CD4-positive, alpha-beta T cell treated with Interleukin-4 for 4 hours (primary cell): ENCODE measurements at regions not wholly inside any gene's neighbourhood (a gene's known extent, or its start where the extent isn't known, plus 50 kb on each side); places are given as distances from the start of the nearest gene placed in this dataset.

Experiments used
- DNase-seq: peaks from one replicate; pipeline ENCODE4 v3.0.0-alpha.2; 2020

DNA sequence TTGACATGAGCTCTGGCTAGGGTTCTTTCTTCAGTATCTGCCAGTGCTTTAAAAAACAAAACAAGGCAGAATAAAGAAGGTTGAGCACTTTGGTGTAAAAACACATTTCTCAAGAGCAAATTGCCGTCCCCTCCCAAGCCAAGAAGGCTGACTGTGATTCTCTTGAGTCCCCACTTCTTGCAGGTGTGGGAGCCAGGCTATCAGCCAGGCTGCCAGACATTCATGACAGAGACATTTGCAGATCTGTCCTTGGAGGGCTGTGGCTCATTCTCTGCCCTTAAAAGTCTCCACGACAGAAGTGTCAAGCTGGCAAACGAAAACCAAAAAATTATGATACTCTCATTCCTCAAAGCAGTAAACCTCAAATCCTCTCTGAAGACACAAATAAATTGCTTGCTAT, 749.3 kb upstream of the HS6ST1 start:
- no peak for DNase-seq

DNA sequence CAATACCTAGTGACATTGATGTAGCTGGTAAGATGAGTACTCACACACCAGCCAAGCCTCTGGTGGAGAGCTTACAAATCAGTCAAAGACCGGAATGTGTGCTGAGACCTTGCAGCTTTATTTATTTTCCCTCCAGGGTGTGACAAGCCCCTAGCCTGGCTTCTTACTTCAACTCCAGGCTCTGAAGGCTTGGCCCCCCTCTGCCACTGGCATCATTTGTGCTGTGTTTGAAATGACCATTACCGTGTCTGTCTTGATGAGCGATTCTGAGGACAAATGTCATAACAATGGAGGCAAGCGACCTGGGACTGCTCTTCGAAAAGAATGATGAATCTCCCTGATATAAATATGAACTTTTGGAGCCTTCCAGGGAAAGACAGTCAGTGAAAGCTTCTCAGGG, 749.9 kb upstream of the HS6ST1 start:
- DNase-seq: no peak

DNA sequence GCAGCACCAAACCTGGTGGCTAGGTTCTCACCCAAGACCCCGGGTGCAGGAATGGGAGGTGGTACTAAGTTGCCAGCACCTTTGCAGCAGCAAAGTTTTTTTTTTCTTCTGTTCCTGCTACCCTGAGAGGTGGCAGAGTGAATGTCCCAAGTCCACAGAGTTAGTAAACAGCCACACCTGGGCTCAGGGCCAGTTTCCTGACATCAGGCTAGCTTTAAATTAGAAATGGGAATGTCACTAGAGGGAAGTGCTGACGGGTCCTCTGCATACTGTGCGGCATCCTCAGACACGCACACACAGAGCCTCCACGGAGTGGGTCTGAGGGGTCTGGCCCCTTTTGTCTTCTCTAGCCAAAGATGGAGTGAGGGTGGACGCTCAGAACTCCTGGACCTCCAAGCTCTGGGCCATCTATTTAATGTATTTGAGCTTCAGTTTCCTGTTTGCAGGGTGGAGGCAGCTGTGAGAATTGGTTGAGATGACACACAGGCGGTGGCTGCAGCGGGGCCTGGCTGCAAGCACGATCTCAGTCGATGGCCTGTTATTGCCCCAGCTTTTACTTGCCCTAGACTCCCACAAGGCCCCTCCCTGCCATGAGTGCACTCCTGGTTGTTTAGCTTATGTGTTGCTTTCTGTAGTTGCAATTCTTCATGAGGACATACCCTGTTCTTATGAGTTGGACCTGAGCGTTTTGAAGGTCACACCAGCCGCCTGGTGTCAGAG, 751.4 kb upstream of the HS6ST1 start:
- no peak for DNase-seq

DNA sequence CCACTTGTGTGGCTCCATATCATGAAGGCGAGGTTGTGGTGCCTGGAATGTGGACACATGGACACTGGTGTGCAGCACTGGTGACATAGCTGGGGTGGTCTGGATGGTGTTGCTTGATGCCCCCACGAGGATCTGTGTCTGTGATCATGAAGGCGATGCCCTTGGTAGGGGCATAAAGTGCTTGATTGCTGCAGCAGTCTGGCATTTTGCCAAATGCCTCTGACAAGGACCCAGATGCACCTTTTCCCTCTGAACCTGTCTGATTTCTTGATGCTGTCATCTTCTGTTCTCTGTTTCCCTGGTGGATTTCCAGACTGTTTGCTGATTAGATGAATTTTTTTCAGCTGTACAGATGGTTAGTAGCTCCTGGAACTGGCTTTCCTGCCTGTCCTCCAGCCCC, 752.0 kb upstream of the HS6ST1 start:
- no peak for DNase-seq

DNA sequence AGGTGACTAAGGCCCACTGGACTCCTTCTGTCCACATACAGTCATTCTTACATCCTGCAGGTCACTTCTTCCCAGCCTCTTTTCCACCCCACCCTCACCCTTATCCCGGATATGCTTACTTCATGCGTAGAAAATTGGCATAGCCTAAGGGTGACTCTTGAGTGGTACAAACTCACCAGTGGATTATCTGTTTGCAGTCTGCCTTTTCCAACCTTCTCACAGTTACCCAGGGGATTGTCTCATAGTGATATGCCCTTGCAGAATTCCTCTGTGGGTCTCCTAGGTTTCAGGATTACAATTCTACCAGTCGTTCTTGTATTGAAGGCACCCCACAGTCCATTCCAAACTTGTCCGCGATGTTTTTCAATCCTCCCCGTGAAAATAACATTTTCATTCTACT, 752.9 kb upstream of the HS6ST1 start:
- DNase-seq: no peak

DNA sequence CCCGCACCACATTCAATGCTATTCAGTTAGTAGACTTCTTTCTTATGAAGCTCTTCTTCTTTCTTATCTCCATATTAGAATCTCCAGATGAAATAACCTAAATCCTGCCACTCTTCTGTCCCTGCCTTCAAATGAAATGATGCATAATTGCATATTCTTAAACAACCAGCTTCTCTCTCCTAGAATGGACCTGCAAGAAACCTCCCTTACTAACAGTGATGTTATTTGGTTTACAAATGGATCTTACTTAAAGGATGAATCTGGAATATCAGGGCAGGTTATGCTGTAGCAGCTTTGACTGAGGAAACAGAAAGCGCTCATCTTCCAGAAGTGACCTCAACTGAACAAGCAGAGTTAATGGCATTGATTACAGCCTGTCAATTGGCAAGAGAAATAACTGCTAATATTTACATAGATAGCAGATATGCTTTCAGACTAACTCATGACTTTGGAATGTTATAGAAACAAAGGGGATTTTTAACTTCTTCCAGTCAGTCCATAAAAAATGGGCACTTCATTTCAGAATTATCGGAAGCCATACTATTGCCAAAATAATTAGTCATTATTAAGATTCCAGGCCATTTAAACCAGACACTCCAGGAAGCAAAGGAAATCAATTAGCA, 755.7 kb upstream of the HS6ST1 start:
- no peak for DNase-seq

DNA sequence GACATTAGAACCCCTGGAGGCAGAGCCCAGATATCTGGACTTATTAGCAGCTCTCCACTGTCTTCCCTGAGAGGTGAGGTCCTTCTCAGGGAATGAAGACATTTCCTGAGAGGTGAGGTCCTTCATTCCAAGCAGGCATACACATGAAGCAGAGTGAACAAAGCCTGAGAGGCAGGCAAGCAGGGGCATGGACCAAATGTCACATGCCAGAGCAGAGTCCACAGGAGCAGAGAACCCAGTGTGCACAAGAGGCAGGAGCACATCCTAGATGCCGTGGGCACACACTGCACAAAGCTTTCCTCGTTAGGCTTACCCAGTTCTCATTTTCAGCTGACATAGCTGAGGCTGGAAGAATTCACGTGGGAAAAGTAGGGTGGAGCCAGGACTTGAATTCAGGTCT, 759.9 kb upstream of the HS6ST1 start:
- no peak for DNase-seq

DNA sequence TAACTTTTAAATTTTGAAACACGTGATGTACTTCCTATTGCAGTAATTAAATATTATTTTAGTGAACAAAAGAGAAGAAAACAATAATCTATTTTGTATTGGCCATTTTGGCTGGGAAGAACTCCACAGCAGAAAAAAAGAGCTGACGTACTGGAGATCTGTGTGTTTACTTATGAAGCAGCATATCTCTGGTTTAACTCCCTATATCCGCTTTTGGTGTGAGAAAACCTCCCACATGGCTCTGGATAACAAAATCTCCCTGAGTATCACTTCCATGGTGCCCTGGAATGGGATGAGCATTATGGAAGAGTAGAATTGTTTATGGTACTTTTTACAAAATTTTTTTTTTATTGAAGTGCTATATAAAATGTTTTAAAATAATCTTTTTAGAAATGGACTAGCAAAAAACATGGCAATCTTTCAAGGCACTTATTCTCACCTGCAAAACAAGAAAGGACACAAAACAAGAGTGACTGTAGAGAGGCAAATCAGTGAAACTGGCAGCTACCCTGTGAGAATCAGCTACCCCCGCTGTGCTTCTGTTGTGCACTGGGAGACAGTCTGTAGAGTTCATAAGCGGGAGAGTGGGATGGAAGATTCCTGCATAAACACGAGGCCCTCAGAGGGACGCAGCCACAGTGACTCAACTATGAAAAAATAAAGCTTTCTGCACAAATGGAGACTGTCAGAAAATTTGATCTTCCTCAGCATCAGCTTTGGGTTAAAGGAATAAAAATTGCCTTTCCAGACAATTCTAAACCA, 762.2 kb upstream of the HS6ST1 start:
- DNase-seq: no peak

DNA sequence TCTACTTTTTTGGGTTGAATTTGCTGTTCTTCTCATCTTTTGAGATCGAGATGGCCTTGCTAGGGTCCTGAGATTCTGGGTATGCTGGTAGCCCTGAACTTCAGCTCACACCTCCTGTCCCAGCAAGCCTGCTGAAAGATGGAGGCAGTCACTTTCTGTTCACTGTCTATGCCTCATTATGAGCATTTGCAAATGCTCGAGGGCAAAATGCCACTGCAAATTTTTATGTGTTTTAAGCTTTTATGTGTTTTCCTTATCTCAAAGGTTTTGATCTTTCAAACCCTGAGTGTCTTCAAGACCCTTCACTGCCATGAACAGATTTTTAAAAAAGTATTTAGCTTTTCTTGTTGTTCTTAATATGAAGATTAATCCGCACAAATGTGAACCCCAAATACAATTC, 766.7 kb upstream of the HS6ST1 start:
- DNase-seq: no peak

DNA sequence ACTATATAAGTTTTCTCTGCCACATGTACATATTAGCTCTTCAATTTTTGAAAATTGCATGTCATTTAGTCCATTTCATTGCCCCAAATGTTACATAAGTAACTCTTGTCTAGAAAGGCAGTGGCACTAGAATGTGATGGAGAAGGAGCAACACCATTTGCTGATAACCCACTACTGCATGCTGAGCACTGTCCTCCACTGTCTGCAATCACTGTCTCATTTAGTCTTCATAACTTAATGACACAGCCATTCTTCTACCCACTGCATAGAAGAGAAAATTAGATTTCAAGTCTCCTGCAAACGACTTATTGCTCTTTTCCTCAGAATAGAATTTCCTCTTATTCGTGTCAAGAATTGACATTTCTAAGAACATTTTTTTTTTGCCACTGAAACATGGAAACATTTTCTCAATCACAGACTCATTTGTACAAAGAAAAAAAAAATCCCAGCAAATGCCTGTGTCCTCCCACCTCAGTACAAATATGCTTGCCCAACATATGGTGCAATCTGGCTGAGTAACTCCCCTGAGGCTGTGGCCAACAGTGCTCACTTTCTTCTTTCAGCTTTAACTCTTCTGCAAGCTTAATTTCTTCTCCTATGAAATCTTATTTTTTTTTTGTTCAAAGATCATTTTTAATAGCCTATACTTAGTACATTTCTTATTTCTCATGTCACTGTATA, 768.6 kb upstream of the HS6ST1 start:
- no peak for DNase-seq

DNA sequence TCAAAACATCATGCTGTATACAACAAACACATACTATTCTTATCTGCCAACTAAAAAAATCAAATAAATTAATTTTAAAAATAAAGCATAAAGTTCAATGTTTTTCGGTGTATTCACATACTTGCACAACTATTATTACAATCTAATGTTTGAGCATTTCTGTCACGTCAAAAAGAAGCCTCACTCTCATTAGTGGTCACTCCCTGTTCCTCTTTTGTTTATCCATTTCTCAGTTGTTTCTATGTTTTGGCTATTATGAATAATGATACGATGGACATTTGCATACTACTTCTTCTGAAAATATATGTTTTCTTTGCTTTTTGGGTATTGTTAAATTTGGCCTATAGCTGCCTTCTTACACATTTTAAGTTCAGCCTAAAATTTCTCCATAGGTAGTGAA, 773.0 kb upstream of the HS6ST1 start:
- DNase-seq: no peak

DNA sequence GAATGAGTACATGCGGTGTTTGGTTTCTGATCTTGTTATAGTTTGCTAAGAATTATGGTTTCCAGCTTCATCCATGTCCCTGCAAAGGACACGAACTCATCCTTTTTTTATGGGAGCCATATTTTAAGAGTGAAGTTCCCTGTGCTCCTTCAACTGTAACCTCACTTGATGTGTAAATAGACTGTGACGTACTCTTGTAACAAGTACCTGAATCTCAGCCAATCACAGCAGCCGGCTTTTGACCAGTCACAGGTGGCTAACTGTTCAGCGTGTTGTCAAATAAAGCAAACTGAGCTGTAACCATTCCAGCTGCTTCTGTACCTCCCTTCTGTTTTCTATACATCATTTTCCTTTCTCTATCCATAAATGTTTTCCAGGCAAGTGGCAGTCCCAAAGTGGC, 774.3 kb upstream of the HS6ST1 start:
- no peak for DNase-seq

DNA sequence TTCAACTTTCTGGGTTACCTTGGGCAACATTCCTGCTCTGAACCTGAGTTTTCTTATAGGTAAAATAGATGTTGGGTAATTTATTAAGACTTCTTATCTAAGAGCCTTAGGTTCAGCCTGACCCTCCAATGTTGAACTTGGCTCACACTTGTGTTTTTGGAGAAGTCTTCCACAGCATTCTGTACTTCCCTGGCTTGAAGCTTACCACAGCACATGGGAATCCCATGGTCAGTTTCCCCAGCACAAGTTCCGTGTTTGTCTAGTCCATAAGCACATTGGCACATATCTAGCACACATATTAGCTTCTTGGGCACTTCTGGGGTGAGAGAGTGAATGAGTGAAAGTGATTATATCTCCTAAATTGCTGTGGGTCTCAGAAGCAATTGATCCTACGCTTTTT, 782.5 kb upstream of the HS6ST1 start:
- DNase-seq: no peak

DNA sequence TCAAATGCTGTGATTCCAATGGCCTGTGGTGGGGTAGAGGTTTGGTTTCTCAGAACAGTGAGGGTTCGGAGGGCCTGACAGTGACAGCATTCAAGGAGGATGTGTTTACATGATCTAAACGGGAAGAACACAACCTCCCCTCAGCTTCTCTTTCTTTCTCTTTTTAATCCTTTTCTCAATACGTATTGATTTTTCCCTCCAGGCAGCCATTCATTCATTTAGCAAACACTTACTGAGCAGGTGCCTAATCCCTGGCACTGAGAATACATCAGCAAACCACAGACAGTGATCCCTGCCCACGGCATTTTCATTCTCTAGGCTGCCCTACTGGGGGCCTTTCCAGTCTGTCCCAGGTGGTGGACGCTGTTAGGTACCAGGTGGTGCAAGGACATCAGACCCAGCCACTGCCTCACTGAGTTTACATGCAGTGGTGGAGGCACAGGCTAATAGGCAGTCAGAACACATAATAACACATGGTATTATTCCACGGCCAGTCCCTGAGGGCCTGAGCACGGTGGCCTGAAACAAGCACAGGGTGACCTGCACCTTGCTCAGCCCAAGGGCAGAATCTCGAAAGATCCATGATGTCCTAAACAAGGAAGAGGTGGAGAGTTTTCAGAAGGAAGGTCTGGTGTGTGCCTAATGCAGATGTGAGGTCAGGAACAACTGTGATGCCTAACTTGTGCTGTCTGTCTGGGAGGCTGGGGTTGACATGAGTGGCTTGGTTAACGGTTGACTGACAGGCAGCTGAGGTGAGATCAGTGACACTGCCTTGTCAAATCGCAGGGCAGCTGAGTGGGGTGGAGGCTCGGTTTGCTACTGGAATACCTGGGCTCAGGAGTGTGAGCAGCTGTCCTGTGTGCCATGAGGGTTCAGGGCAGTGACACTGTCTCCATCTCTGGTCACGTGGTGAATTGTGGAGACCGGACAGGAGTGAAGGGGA, 785.5 kb upstream of the HS6ST1 start:
- DNase-seq: no peak

DNA sequence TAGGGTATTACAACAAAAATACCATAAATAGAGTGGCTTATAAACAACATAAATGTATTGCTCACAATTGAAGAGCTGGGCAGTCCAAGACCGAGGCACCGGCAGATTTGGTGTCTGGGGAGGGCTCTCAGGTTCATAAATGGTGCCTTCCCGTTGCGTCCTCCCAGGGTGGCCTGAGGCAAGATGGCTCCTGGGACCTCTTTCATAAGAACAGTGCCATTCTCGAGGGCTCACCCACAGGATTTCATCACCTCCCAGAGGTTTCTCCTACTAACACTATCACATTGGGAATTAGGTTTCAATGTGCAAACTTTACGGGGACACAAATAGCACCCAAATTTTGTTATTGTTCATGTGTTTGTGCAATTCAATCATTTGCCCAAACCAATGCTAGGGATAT, 793.5 kb upstream of the HS6ST1 start:
- DNase-seq: no peak

DNA sequence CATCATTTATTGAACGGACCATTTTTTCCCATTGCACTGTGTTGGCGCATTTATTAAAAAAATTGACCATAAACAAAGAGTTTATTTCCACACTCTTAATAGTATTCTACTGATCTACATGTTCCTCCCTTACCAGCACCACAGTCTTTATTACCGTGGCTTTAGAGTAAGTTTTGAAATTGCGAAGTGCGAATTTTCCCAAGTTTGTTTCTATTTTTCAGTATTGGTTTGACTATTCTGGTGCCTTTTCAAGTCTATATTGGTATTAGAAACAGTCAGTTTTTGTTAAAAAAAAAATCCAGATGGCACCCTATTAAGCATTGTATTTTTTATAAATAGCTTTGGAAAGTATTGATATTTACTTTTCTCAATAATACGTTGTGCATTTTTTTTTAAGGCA, 795.1 kb upstream of the HS6ST1 start:
- no peak for DNase-seq

DNA sequence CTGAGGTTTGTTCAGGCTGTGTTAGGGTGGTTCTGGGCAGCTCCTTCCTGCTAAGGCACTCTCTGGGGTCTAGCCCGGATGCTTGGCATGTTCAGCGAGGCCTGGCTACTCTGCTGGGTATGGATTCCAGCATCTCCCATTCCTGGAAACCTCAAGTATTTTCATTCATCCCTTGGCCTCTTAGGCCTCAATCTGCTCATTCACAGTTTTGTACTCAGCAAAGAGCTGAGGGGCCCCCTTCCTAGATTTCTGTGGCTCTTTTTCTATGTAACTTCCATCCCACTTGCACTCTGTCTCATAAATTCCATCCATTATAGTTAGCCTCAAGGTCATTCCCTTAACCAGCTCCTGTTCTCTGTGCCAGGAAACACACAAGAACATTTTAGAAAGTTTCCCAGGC, 798.8 kb upstream of the HS6ST1 start:
- DNase-seq: no peak

DNA sequence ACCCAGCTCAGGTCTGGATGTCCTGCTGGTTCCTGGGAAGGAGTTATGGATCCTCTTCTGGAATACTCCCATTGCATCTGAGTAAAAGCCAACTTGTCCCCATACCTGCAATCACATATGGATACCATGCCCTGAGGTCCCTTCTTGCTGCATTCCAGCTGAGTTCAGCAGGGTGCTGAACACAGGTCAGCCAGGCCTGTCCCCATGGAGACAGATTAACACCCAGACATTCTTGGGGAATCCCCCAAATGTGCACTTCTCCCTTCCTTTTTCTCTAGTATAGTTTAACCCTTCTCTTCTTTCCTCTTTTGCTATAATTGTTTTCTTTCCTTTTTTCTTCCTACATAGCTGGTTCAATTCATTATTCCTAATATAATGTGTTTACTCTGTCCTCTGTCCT, 799.6 kb upstream of the HS6ST1 start:
- DNase-seq: no peak

DNA sequence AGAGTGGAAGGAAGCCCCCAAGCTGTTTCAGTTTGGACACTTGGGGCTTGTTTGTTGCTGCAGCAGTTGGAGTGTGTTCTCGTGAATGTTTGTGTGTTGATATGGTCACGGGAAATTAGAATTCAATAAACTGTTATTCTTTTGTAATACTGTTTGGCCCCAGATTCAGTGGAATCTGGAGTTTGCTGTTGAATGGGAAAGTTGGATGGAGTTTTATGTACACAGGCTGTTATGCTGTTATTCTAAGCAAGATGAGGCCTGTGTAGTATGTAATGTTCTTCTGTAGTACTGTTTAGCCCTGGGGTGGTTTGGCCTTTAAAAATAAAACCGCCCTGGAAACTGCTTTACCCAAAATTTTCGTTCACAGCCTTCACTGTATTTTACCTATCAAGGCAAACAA, 810.4 kb upstream of the HS6ST1 start:
- no peak for DNase-seq

DNA sequence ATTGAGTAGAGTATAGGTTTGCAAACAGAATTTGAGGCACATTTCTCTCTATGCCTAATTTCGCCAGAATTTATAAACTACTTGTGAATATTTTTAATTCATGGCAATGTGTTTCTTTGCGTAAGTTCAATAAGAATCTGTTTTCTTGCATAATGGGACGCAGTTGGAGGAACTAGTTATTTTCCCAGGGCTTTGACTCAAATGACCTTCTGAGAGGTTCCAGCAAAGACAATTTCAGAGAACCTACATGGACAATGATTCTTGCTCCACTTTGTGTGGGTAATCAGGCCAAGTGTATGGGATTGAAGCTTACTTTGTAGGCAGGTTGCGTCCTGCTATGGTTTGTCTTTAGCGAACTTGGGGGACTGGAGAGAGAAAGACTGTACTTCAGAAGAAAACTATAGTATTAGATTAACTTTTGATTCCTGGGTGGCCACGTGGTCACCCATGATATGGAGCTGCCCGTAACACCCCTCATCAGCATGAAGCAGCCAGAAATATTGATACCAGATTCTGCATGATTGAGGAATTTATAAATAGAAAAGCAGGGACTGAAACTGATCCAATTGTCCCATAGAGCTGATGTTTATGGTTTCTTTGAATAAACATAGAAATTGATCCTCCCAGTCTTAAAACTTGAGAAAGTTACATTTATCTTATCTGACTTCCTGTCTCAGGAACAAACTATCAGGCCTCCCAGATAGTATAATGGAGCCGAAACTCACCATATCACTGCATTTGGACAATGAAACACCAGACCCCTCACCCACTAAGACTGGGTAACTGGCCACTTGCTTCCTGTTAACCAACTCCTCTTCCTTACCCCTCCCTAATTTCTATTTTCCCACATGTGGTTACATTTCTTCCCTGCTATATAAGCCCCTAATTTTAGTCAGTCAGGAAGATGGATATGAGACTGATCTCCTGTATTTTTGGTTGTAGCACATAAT, 815.3 kb upstream of the HS6ST1 start:
- DNase-seq: no peak

DNA sequence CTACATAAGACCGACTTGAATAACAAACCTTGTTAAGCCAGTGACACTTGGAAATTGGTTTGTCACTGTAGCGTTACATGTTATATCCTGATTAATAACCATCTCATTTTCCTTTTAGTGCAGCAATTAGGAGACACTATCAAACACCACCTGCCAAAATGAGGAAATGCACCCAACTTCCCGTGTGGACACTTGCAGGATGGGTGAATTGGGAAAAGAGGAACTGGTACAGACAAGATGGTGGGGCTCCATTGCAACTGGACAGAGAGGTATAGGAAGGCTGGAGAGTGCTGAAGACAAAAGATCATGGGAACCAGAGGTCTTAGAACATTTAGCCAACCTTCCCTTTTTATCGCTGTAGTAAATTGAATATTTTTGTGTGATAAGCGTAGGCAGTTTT, 816.3 kb upstream of the HS6ST1 start:
- DNase-seq: no peak
